GM23338 (cell line): ENCODE measurements at regions not wholly inside any gene's neighbourhood (a gene's known extent, or its start where the extent isn't known, plus 50 kb on each side); places are given as distances from the start of the nearest gene placed in this dataset.

Experiments
- ATAC-seq: fragments of 200-7000 bp; cut with Tn5 transposase; 3 replicates; pipeline ENCODE4 v1.9.1; 2020
- DNase-seq: peaks from one replicate; pipeline ENCODE4 v3.0.0-alpha.2; 2015; ENCODE audit warnings: low spot score
- H2AFZ ChIP-seq: fragments of 200-600 bp; sonication (generic); 2 replicates; pipeline ENCODE4 v1.8.0; 2016; ENCODE audit warnings: antibody characterized with exemption, mild to moderate bottlenecking, moderate library complexity
- H3F3A ChIP-seq: fragments of 200-600 bp; sonication (generic); replicated peaks from 2 replicates; pipeline ENCODE4 v1.8.0; 2017; ENCODE audit warnings: antibody characterized with exemption, mixed run types, low read depth
- H3K27ac ChIP-seq: fragments of 200-600 bp; sonication (generic); 2 replicates; pipeline ENCODE4 v1.6.1; 2016; ENCODE audit warnings: low read depth
- H3K27me3 ChIP-seq: fragments of 200-600 bp; sonication (generic); 2 replicates; pipeline ENCODE4 v1.8.0; 2016; ENCODE audit warnings: mild to moderate bottlenecking, mixed run types, moderate library complexity; ENCODE audit not compliant: insufficient read depth
- H3K36me3 ChIP-seq: fragments of 200-600 bp; sonication (generic); 2 replicates; pipeline ENCODE4 v1.8.0; 2016; ENCODE audit warnings: mild to moderate bottlenecking; ENCODE audit not compliant: insufficient read depth
- H3K4me1 ChIP-seq: fragments of 200-600 bp; sonication (generic); 2 replicates; pipeline ENCODE4 v1.8.0; 2016; ENCODE audit warnings: mild to moderate bottlenecking, moderate library complexity; ENCODE audit not compliant: insufficient read depth
- H3K4me2 ChIP-seq: fragments of 200-600 bp; sonication (generic); 2 replicates; pipeline ENCODE4 v1.7.1; 2017; ENCODE audit warnings: mixed run types
- H3K4me3 ChIP-seq: fragments of 200-600 bp; sonication (generic); 2 replicates; pipeline ENCODE4 v1.6.1; 2016; ENCODE audit warnings: mixed run types
- H3K79me2 ChIP-seq: fragments of 200-600 bp; sonication (generic); replicated peaks from 2 replicates; pipeline ENCODE4 v1.8.0; 2017; ENCODE audit warnings: mild to moderate bottlenecking; ENCODE audit not compliant: insufficient read depth
- H3K9me2 ChIP-seq: fragments of 200-600 bp; sonication (generic); 2 replicates; pipeline ENCODE4 v1.8.0; 2017; ENCODE audit not compliant: insufficient read depth
- H4K20me1 ChIP-seq: fragments of 200-600 bp; sonication (generic); replicated peaks from 2 replicates; pipeline ENCODE4 v1.8.0; 2017; ENCODE audit warnings: mild to moderate bottlenecking; ENCODE audit not compliant: insufficient read depth
- H3K27ac Mint-ChIP-seq: 2 replicates; pipeline ENCODE4 v1.8.0; 2020; ENCODE audit warnings: inconsistent platforms, mild to moderate bottlenecking, moderate library complexity, mixed read lengths
- H3K27me3 Mint-ChIP-seq: 3 replicates; pipeline ENCODE4 v1.8.0; 2022; ENCODE audit warnings: low read depth, mild to moderate bottlenecking, moderate library complexity, mixed read lengths, inconsistent platforms; ENCODE audit not compliant: insufficient read depth, poor library complexity
- H3K36me3 Mint-ChIP-seq: 3 replicates; pipeline ENCODE4 v1.8.0; 2021; ENCODE audit warnings: low read depth, mild to moderate bottlenecking, inconsistent platforms, moderate library complexity, mixed read lengths
- H3K4me1 Mint-ChIP-seq: 3 replicates; pipeline ENCODE4 v1.8.0; 2020; ENCODE audit warnings: mild to moderate bottlenecking, inconsistent platforms, mixed read lengths
- H3K4me3 Mint-ChIP-seq: 3 replicates; pipeline ENCODE4 v1.8.0; 2021; ENCODE audit warnings: moderate library complexity, mild to moderate bottlenecking, inconsistent platforms, mixed read lengths
- H3K9me3 Mint-ChIP-seq: 3 replicates; pipeline ENCODE4 v1.8.0; 2020; ENCODE audit warnings: moderate library complexity, mild to moderate bottlenecking, inconsistent platforms, mixed read lengths
- CREB1 ChIP-seq: fragments of 250-450 bp; sonication (Bioruptor Pico); IDR thresholded peaks from 2 replicates; pipeline ENCODE4 v1.5.0; 2020; ENCODE audit warnings: low read depth, mild to moderate bottlenecking, moderate library complexity
- CTCF ChIP-seq, 2 experiments: fragments of 200-600 bp in 1 of 2; sonication (generic) in 1 of 2; conservative IDR thresholded peaks; 2 replicates each; pipeline versions ENCODE4 v1.5.1 to v1.6.1; 2016 to 2017; ENCODE audit warnings: antibody characterized with exemption in 2 of 2, low read depth in 2 of 2, mild to moderate bottlenecking in 2 of 2, moderate library complexity in 1 of 2
- EZH2 ChIP-seq: fragments of 200-600 bp; sonication (generic); IDR thresholded peaks from one replicate; pipeline ENCODE4 v1.8.0; 2017; ENCODE audit warnings: antibody characterized with exemption, mild to moderate bottlenecking, low read depth; ENCODE audit not compliant: unreplicated experiment
- EZH2phosphoT487 ChIP-seq: fragments of 200-600 bp; sonication (generic); IDR thresholded peaks from one replicate; pipeline ENCODE4 v1.8.1; 2018; ENCODE audit warnings: antibody characterized with exemption; ENCODE audit not compliant: unreplicated experiment
- JUNB ChIP-seq: IDR thresholded peaks from one replicate; pipeline ENCODE4 v1.6.1; 2016; ENCODE audit warnings: antibody characterized with exemption; ENCODE audit not compliant: unreplicated experiment
- NANOG ChIP-seq: IDR thresholded peaks from 2 replicates; pipeline ENCODE4 v1.6.1; 2016; ENCODE audit warnings: antibody characterized with exemption, borderline replicate concordance
- STAT1 ChIP-seq: IDR thresholded peaks from one replicate; pipeline ENCODE4 v1.6.1; 2016; ENCODE audit warnings: antibody characterized with exemption; ENCODE audit not compliant: unreplicated experiment
- ZNF114 ChIP-seq: fragments of 250-450 bp; sonication (Bioruptor Pico); IDR thresholded peaks from 2 replicates; pipeline ENCODE4 v1.5.0; 2020; ENCODE audit warnings: mild to moderate bottlenecking, moderate library complexity
- ZNF331 ChIP-seq: fragments of 250-450 bp; sonication (Bioruptor Pico); IDR thresholded peaks from 2 replicates; pipeline ENCODE4 v1.5.0; 2020; ENCODE audit warnings: low read depth, mild to moderate bottlenecking, moderate library complexity
- ZNF462 ChIP-seq: fragments of 250-450 bp; sonication (Bioruptor Pico); IDR thresholded peaks from 2 replicates; pipeline ENCODE4 v1.5.0; 2020; ENCODE audit warnings: mild to moderate bottlenecking, moderate library complexity

- H3K27me3 ChIP-seq: no peaks in the 10 kb centered on the region
- H3K27ac ChIP-seq: no peak overlapping the region
- Mint-ChIP-seq H3K27ac (no peak overlapping the region), H3K9me3 (peaks cover 25% of the 10 kb centered on the region), H3K4me3 (no peak overlapping the region), H3K36me3 (peaks cover 13% of the 10 kb centered on the region), H3K27me3 (no peaks in the 10 kb centered on the region), H3K4me1 (no peaks in the 10 kb centered on the region)
- no peak overlapping the region for H3K4me3 ChIP-seq
- DNase-seq (no peak), ATAC-seq (no peak)
- H3K9me2 ChIP-seq: no peaks in the 10 kb centered on the region; the same call in 1 of the 2 replicates
- no peaks in the 10 kb centered on the region for H4K20me1 ChIP-seq
- H2AFZ ChIP-seq: no peak overlapping the region
- TF ChIP-seq EZH2 (no peak), NANOG (no peak), CTCF (conservative IDR thresholded peaks at IDR 0.05; ENCODE audit: low read depth in 2 of 2) (peak in 1 of 2 experiments; percentile 9; a peak in 1 of 4 replicates), ZNF331 (no peak), EZH2phosphoT487 (no peak), JUNB (no peak), STAT1 (no peak), ZNF114 (CRISPR knock-in tag) (no peak)
- H3F3A ChIP-seq: no peaks in the 10 kb centered on the region
- H3K79me2 ChIP-seq: no peaks in the 10 kb centered on the region
- H3K4me1 ChIP-seq: peaks cover 3% of the 10 kb centered on the region; the same call in 1 of the 2 replicates
- H3K4me2 ChIP-seq: no peak overlapping the region
- H3K36me3 ChIP-seq: no peaks in the 10 kb centered on the region
Measured at GRCh38 chr13:92959790-92960189, 266.8 kb upstream of the GPC6 start.

GRCh38 chr13:92963029-92963428, 263.6 kb upstream of the GPC6 start:
- H3K27ac Mint-ChIP-seq: no peak overlapping the region
- no peaks in the 10 kb centered on the region for H4K20me1 ChIP-seq
- no peak for DNase-seq
- H3K4me1 ChIP-seq: 0 out of 2 replicates have a peak, but pooled peaks cover 4% of the 10 kb centered on the region
- no peaks in the 10 kb centered on the region for H3K27me3 Mint-ChIP-seq
- H2AFZ ChIP-seq: no peak overlapping the region
- H3K4me1 Mint-ChIP-seq: no peaks in the 10 kb centered on the region
- no peak for ATAC-seq
- H3K27ac ChIP-seq: no peak overlapping the region
- no peak overlapping the region for H3K4me3 Mint-ChIP-seq
- no peak overlapping the region for H3K4me3 ChIP-seq
- H3K36me3 Mint-ChIP-seq: peaks cover 13% of the 10 kb centered on the region
- H3F3A ChIP-seq: no peaks in the 10 kb centered on the region
- H3K9me2 ChIP-seq: no peaks in the 10 kb centered on the region; the same call in 1 of the 2 replicates
- H3K4me2 ChIP-seq: no peak overlapping the region
- no peaks in the 10 kb centered on the region for H3K36me3 ChIP-seq
- H3K79me2 ChIP-seq: no peaks in the 10 kb centered on the region
- H3K27me3 ChIP-seq: no peaks in the 10 kb centered on the region
- H3K9me3 Mint-ChIP-seq: peaks cover 25% of the 10 kb centered on the region
- TF ChIP-seq ZNF462 (CRISPR knock-in tag): no peak
- no peak for TF ChIP-seq EZH2
- TF ChIP-seq NANOG: no peak
- no peak for TF ChIP-seq CTCF (conservative IDR thresholded peaks at IDR 0.05; ENCODE audit: low read depth in 2 of 2)
- no peak for TF ChIP-seq EZH2phosphoT487
- no peak for TF ChIP-seq ZNF114 (CRISPR knock-in tag)
- no peak for TF ChIP-seq CREB1 (CRISPR knock-in tag)
